ENCODE measurements at regions not wholly inside any gene's neighbourhood (a gene's known extent, or its start where the extent isn't known, plus 50 kb on each side); places are given as distances from the start of the nearest gene placed in this dataset.

DNA sequence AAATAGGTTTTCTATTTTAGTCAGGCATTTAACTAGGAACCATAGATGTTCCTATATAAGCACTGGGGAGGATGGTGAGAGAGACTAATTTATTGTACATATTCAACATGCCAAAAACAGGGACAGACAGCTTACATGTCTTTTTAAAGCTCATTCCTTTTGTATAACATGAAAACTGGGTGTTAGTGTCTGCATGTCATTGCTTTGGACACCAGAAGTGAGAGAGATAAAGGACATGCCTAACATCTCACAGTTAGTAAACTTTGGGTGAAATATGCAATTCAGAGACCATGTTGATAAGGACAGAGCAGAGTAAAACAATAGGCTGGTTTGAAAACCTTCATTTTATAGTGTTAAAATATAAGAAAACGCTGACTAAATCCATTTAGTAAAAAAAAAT is 860.0 kb upstream of the LCORL start:
- intact Hi-C loops (cut with DNase I) = no loop called here
- no peaks in the 10 kb centered on the region for H3K9me3 ChIP-seq (ENCODE audit: control insufficient read depth in 2 of 3, insufficient read depth in 1 of 3, low read length in 3 of 3)
- DNase-seq = peak in 1 of 5 donors; percentile 19

DNA sequence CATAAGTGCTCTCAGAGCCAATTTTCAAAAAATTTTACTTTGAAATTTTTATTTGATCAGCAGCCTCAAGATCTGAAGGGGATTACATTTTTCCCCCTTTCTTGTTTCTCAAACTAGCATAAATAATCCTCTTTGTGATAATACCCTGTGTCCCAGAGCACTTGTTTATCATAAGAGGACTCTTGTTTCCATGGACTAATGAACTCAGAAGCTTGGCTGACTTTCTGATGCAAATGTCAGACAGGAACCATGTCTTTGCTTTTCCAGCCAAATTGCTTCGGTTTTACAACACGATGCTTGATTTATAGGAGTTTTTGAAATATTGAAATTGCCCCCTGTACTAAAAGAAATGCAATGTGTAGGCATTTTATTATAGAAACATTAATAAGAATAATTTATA is 859.3 kb upstream of the LCORL start:
- peak in 2 of 5 donors; percentile 47 to 76 for DNase-seq
- Histone ChIP-seq H3K27me3 (ENCODE audit: control insufficient read depth, insufficient read depth, low read length) (no peaks in the 10 kb centered on the region), H3K36me3 (ENCODE audit: control insufficient read depth in 2 of 3, insufficient read depth in 3 of 3, low read length in 3 of 3) (no peaks in the 10 kb centered on the region), H3K4me3 (ENCODE audit: low read length in 3 of 3) (no peak overlapping the region), H3K9me3 (ENCODE audit: control insufficient read depth in 2 of 3, insufficient read depth in 1 of 3, low read length in 3 of 3) (no peaks in the 10 kb centered on the region), H3K9ac (ENCODE audit: low read length in 3 of 3) (no peak overlapping the region), H3K27ac (ENCODE audit: low read depth in 2 of 2, low read length in 2 of 2) (no peak overlapping the region), H3K4me1 (ENCODE audit: control insufficient read depth in 2 of 3, insufficient read depth in 2 of 3, low read depth in 1 of 3, low read length in 3 of 3) (peaks cover 0 to 2% (median 0%) of the 10 kb centered on the region in 3 donors)
- TF ChIP-seq, protein P1, sequence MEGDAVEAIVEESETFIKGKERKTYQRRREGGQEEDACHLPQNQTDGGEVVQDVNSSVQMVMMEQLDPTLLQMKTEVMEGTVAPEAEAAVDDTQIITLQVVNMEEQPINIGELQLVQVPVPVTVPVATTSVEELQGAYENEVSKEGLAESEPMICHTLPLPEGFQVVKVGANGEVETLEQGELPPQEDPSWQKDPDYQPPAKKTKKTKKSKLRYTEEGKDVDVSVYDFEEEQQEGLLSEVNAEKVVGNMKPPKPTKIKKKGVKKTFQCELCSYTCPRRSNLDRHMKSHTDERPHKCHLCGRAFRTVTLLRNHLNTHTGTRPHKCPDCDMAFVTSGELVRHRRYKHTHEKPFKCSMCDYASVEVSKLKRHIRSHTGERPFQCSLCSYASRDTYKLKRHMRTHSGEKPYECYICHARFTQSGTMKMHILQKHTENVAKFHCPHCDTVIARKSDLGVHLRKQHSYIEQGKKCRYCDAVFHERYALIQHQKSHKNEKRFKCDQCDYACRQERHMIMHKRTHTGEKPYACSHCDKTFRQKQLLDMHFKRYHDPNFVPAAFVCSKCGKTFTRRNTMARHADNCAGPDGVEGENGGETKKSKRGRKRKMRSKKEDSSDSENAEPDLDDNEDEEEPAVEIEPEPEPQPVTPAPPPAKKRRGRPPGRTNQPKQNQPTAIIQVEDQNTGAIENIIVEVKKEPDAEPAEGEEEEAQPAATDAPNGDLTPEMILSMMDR (IDR thresholded peaks at IDR 0.05; ENCODE audit: borderline replicate concordance, extremely low read depth, insufficient read depth) = no peak
- FAIRE-seq = no peak
- intact Hi-C loops (cut with DNase I) = no loop called here

More for the DNA sequence above, 860.0 kb upstream of the LCORL start:
- Histone ChIP-seq H3K4me3 (ENCODE audit: low read length in 3 of 3) (no peak overlapping the region), H3K27ac (ENCODE audit: low read depth in 2 of 2, low read length in 2 of 2) (no peak overlapping the region), H3K9ac (ENCODE audit: low read length in 3 of 3) (no peak overlapping the region), H3K36me3 (ENCODE audit: control insufficient read depth in 2 of 3, insufficient read depth in 3 of 3, low read length in 3 of 3) (no peaks in the 10 kb centered on the region), H3K4me1 (ENCODE audit: control insufficient read depth in 2 of 3, insufficient read depth in 2 of 3, low read depth in 1 of 3, low read length in 3 of 3) (peaks cover 0 to 2% (median 0%) of the 10 kb centered on the region in 3 donors), H3K27me3 (ENCODE audit: control insufficient read depth, insufficient read depth, low read length) (no peaks in the 10 kb centered on the region)
- no peak for FAIRE-seq
- TF ChIP-seq, protein P1 (IDR thresholded peaks at IDR 0.05; ENCODE audit: borderline replicate concordance, extremely low read depth, insufficient read depth) = no peak

DNA sequence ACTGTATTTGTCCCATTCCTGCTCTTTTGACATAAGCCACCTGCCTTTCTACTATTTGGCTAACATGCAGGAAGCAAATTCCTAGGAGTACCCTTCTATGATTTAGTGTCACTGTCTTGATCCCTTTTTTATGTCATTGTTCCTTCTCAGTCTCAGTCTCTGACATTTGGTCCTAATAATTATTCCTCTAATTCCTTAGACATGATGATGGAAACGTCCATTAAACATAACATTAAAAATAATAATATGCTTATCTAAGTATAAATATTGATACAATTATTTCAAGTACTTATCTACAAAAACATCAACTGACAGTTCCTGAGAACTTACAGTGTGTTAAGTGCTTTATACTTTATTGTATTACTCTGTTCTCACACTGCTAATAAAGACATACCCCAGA is 857.0 kb upstream of the LCORL start:
- Histone ChIP-seq H3K4me3 (ENCODE audit: low read length in 3 of 3) (no peak overlapping the region), H3K27ac (ENCODE audit: low read depth in 2 of 2, low read length in 2 of 2) (no peak overlapping the region), H3K27me3 (ENCODE audit: control insufficient read depth, insufficient read depth, low read length) (no peaks in the 10 kb centered on the region), H3K9ac (ENCODE audit: low read length in 3 of 3) (no peak overlapping the region), H3K9me3 (ENCODE audit: control insufficient read depth in 2 of 3, insufficient read depth in 1 of 3, low read length in 3 of 3) (no peaks in the 10 kb centered on the region), H3K36me3 (ENCODE audit: control insufficient read depth in 2 of 3, insufficient read depth in 3 of 3, low read length in 3 of 3) (no peaks in the 10 kb centered on the region), H3K4me1 (ENCODE audit: control insufficient read depth in 2 of 3, insufficient read depth in 2 of 3, low read depth in 1 of 3, low read length in 3 of 3) (no peaks in the 10 kb centered on the region)
- intact Hi-C loops (cut with DNase I) = no loop called here
- TF ChIP-seq, protein P1 (IDR thresholded peaks at IDR 0.05; ENCODE audit: borderline replicate concordance, extremely low read depth, insufficient read depth) = no peak
- FAIRE-seq (no peak), DNase-seq (peak in 2 of 5 donors; percentile 63 to 81)

DNA sequence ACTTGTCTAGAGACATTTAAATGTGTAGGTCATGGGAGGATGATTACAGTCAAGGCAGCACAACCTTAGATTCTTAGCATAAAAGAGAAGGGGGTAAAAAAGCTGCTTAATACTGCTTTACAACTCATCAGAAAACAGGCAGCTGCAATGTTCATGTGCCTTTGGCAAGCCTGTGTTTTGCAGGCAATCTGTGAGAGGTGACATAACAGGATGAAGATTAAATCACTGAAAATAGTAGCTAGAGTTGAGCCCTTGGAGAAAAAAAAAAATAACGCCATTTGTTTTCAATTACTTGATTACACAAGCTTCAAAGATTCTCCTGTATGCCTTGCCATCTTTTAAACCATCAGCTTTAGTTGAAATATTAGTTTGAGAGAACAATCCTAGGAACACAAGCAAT is 847.6 kb upstream of the LCORL start:
- no peaks in the 10 kb centered on the region for H3K9me3 ChIP-seq (ENCODE audit: control insufficient read depth in 2 of 3, insufficient read depth in 1 of 3, low read length in 3 of 3)
- DNase-seq = peak in 1 of 5 donors; percentile 9
- FAIRE-seq = no peak
- no peak overlapping the region for H3K9ac ChIP-seq (ENCODE audit: low read length in 3 of 3)
- no peak overlapping the region for H3K27ac ChIP-seq (ENCODE audit: low read depth in 2 of 2, low read length in 2 of 2)
- no peaks in the 10 kb centered on the region for H3K27me3 ChIP-seq (ENCODE audit: control insufficient read depth, insufficient read depth, low read length)
- H3K36me3 ChIP-seq (ENCODE audit: control insufficient read depth in 2 of 3, insufficient read depth in 3 of 3, low read length in 3 of 3) = no peaks in the 10 kb centered on the region
- H3K4me1 ChIP-seq (ENCODE audit: control insufficient read depth in 2 of 3, insufficient read depth in 2 of 3, low read depth in 1 of 3, low read length in 3 of 3) = peaks cover 0 to 4% (median 0%) of the 10 kb centered on the region in 3 donors
- intact Hi-C loops (cut with DNase I) = no loop called here
- TF ChIP-seq, protein P1 (IDR thresholded peaks at IDR 0.05; ENCODE audit: borderline replicate concordance, extremely low read depth, insufficient read depth) = no peak
- no peak overlapping the region for H3K4me3 ChIP-seq (ENCODE audit: low read length in 3 of 3)

Data from kidney (tissue), 13 donors.